BE2C (cell line): ENCODE measurements at regions not wholly inside any gene's neighbourhood (a gene's known extent, or its start where the extent isn't known, plus 50 kb on each side); places are given as distances from the start of the nearest gene placed in this dataset.

Source experiments
- DNase-seq: peaks from one replicate; pipeline ENCODE4 v3.0.0-alpha.2; 2020
- H3K27me3 ChIP-seq: fragments of 250-450 bp; sonication (Bioruptor Pico); 2 replicates; pipeline ENCODE4 v1.5.1; 2020; ENCODE audit warnings: mild to moderate bottlenecking
- H3K36me3 ChIP-seq: fragments of 250-450 bp; sonication (Bioruptor Pico); 2 replicates; pipeline ENCODE4 v1.5.1; 2020; ENCODE audit warnings: mild to moderate bottlenecking
- H3K4me1 ChIP-seq: fragments of 250-450 bp; sonication (Bioruptor Pico); 2 replicates; pipeline ENCODE4 v1.5.1; 2020
- H3K4me3 ChIP-seq: 2 replicates; pipeline ENCODE4 v1.5.1; 2011; ENCODE audit warnings: low read depth, low read length
- H3K9me3 ChIP-seq: fragments of 250-450 bp; sonication (Bioruptor Pico); 2 replicates; pipeline ENCODE4 v1.5.1; 2020
- CTCF ChIP-seq: IDR thresholded peaks from 2 replicates; pipeline ENCODE4 v1.5.1; 2012; ENCODE audit warnings: mild to moderate bottlenecking, low read depth, low read length

GRCh38 chr13:80663788-80664187 is 322.9 kb upstream of the SPRY2 start:
- TF ChIP-seq CTCF: no peak
- no peak overlapping the region for H3K4me3 ChIP-seq
- no peak for DNase-seq

GRCh38 chr13:80658705-80659104 is 317.8 kb upstream of the SPRY2 start:
- no peak overlapping the region for H3K4me3 ChIP-seq
- H3K4me1 ChIP-seq: no peaks in the 10 kb centered on the region
- no peaks in the 10 kb centered on the region for H3K9me3 ChIP-seq
- DNase-seq: no peak
- H3K36me3 ChIP-seq: no peaks in the 10 kb centered on the region
- no peak for TF ChIP-seq CTCF
- H3K27me3 ChIP-seq: no peaks in the 10 kb centered on the region

More at GRCh38 chr13:80663788-80664187, 322.9 kb upstream of the SPRY2 start:
- Histone ChIP-seq H3K36me3 (no peaks in the 10 kb centered on the region), H3K9me3 (no peaks in the 10 kb centered on the region), H3K27me3 (no peaks in the 10 kb centered on the region), H3K4me1 (no peaks in the 10 kb centered on the region)

GRCh38 chr13:80656512-80656904 is 315.6 kb upstream of the SPRY2 start:
- DNase-seq: no peak
- H3K4me3 ChIP-seq: no peak overlapping the region
- no peaks in the 10 kb centered on the region; the same call in 1 of the 2 replicates for H3K4me1 ChIP-seq
- TF ChIP-seq CTCF: no peak
- H3K36me3 ChIP-seq: no peaks in the 10 kb centered on the region
- no peaks in the 10 kb centered on the region for H3K27me3 ChIP-seq
- no peaks in the 10 kb centered on the region for H3K9me3 ChIP-seq

GRCh38 chr13:80655778-80656511 is 315.0 kb upstream of the SPRY2 start:
- TF ChIP-seq CTCF: peak; percentile 19; the same call in 1 of the 2 replicates
- Histone ChIP-seq H3K4me3 (no peak overlapping the region), H3K4me1 (no peaks in the 10 kb centered on the region; the same call in 1 of the 2 replicates), H3K36me3 (no peaks in the 10 kb centered on the region), H3K27me3 (no peaks in the 10 kb centered on the region), H3K9me3 (no peaks in the 10 kb centered on the region)
- no peak for DNase-seq

GRCh38 chr13:80654638-80655249 is 313.8 kb upstream of the SPRY2 start:
- Histone ChIP-seq H3K36me3 (no peaks in the 10 kb centered on the region), H3K9me3 (no peaks in the 10 kb centered on the region), H3K27me3 (no peaks in the 10 kb centered on the region), H3K4me3 (no peak overlapping the region), H3K4me1 (no peaks in the 10 kb centered on the region; the same call in 1 of the 2 replicates)
- no peak for TF ChIP-seq CTCF
- DNase-seq: no peak

- DNase-seq: no peak
- Histone ChIP-seq H3K4me1 (no peaks in the 10 kb centered on the region; the same call in 1 of the 2 replicates), H3K27me3 (no peaks in the 10 kb centered on the region), H3K9me3 (no peaks in the 10 kb centered on the region), H3K4me3 (no peak overlapping the region), H3K36me3 (no peaks in the 10 kb centered on the region)
- no peak for TF ChIP-seq CTCF
These were observed 308.3 kb upstream of the SPRY2 start for GRCh38 chr13:80649274-80649673.
